ENCODE measurements at regions not wholly inside any gene's neighbourhood (a gene's known extent, or its start where the extent isn't known, plus 50 kb on each side); places are given as distances from the start of the nearest gene placed in this dataset.

DNA sequence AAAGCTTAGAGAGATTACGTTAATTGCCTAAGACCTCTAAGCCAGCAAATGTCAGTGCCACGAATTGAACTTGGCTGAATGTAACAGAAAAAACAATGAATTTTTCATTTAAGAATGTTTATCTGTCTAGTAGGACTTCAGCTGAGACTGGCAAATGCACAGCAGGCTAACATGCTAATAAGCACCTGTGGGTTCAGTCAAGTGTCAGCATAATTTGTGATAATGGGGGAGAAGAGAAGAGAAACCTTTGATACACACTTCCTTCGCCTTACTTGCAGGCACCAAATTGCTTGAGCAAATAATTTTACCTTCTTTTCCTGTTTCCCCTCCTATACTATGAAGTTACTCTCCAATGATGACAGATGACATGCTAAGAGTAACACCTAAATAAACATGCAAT lies 1136.5 kb upstream of the SORCS1 start:
- no peak for DNase-seq

DNA sequence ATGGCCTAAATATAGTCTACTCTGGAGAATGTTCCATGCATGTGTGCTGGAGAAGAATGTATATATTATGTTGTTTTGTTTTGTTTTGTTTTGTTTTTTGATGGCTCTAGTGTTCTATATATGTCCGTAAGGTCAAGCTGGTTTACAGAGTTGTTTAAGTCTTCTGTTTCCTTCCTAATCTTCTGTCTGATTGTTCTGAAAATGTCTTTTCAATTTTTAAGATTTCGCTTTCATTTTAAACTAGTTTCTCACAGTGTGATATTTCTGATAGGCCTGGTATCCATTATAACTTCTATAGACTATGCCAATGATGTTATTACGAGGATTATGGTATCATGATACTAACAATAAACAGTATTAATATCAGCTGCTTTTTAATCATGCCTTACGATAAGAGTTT lies 1126.3 kb upstream of the SORCS1 start:
- no peak for DNase-seq

DNA sequence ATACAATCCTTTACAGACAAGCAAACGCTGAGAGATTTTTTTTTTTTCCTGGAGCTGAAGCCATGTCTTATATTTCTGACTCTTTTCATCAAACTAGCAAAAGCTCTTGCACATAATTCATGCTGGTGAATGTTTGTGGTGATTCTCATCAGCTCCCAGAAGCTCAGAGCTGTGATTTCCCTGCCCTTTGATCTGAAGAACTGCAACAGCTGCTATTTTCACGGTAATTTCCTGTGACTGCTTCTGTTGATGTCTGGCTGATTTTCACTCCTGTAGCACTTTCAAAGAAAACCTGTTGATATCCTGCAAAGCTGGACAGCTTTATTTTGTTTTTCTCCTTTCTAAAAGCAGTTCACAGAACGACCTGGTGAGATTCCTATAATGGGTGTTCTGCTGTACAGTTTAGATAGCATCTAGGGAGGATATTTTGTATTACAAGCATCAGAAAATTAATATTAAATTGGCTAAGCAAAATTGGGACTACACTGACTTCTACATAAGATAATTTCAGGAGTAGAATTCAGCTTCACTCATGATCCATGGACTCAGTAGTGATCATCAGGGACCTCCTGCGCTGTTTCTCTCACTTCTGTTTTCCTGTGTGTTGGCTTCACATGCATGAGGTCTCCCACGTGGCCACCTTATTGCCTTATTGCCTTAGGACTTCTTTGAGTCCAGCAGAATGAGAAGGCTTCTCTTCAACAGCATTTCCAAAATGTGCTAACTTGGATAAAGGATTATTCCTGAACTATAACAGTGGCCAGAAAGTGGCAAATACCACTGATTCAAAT lies 1111.6 kb upstream of the SORCS1 start:
- DNase-seq, result no peak

DNA sequence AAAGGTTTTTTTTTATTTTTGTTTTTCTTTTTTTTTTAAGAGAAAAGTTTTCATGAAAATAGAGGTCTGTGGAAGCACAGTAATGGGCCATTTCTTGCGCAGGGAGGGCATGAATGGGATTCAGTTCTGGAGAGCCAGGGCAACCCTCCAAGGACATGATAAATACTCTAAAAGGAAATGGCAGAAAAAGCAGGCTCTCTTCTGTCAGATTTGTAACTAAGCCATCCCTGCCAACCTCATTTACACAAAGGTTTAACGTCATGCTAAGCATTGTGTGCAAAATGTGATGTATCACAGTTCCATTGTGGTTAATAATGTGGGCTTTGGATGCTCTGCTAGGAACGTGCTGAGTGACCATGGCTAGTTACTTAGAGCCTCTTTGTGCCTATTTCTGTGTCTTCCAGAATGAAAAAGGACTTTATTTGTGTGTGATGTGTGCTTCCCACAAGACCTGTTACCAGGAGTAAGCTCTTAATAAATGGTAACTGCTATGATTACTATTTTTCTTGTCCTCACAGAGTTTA lies 1095.9 kb upstream of the SORCS1 start:
- DNase-seq, result no peak

DNA sequence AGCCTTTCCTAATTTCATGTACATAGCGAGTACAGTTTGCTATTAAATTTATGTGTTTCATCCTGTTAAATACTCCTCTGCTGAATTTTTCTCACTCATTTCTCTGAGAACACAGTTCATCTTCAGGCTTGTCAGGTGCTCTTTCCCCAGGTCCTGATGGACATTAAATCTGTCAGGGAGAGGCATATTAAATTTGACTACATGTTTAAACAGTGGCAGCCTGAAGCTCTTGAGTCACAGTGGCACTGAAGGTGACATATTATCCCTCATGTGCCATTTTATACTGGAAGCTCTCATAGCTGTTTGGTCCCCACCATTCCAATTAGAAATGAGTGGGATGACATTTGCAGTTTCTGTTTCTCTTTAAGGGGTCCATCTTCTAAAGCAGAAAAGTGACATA lies 1089.6 kb upstream of the SORCS1 start:
- no peak for DNase-seq

DNA sequence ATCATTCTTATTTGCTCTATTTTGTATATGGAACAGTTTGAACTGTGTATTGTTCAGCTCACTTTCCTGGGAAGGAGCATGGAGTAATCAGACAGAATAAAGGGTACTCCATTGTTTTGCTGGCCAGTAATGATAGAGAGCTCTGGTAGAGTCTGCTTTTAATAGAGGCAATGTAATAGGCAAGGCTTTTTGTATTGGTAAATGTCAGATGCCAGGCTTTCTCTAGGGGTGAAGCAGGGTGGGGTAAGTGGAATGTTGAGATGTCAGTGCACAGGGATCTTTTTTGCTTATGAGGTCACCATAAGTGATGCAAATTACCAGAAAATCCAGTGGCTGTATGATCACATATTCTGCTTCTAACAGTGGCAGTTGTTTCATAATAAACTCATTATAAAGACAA lies 1088.3 kb upstream of the SORCS1 start:
- DNase-seq, result no peak

DNA sequence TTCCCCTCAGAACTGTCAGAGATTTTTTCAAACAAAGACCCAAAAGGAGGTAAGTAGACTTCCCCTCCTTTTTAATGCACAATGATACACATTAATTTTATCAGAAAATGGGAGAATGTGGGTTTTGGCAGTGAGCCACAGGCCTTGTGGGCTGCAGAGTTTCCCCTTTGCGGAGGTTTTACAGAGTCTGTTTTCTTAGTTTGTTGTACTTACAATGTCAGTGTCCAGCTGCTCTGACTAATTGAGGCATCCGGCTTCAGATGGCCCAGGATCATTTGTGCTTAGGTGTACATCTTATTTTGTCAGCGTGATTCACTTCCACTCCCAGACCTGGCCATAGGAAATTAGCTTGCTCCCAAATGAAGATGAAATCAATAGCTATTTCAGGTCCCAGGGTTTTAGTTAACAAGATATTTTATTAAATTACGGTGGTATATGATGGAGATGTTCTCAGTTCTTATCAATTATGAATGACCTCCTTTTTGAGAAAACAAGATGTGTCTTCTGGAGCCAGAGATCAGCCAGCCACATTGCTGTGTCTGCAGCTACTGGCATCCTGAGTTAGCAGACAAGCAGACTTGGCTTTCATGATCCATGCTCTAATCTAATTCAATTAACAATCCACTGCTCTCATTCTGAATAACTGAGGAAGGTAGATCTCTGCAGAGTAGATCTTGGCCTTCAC lies 1086.6 kb upstream of the SORCS1 start:
- no peak for DNase-seq

DNA sequence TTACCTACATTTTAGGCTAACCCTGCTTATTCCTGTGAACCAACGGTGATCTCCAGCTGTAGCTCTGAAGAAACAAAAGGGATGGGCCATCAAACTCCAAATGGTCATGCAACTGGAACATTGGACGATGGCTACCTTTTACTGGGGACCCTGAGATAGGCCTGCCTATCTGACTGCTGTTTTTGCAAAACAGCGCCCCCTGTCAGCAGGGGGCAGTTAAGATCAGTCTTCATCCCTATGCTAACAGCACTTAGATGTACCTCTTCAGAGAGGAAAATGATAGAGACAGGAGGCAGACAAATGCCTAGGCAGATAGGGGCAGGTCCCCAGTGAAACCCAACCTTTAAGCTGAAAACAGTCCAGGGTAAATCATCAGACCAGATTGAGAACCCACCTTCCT lies 1085.4 kb upstream of the SORCS1 start:
- no peak for DNase-seq

DNA sequence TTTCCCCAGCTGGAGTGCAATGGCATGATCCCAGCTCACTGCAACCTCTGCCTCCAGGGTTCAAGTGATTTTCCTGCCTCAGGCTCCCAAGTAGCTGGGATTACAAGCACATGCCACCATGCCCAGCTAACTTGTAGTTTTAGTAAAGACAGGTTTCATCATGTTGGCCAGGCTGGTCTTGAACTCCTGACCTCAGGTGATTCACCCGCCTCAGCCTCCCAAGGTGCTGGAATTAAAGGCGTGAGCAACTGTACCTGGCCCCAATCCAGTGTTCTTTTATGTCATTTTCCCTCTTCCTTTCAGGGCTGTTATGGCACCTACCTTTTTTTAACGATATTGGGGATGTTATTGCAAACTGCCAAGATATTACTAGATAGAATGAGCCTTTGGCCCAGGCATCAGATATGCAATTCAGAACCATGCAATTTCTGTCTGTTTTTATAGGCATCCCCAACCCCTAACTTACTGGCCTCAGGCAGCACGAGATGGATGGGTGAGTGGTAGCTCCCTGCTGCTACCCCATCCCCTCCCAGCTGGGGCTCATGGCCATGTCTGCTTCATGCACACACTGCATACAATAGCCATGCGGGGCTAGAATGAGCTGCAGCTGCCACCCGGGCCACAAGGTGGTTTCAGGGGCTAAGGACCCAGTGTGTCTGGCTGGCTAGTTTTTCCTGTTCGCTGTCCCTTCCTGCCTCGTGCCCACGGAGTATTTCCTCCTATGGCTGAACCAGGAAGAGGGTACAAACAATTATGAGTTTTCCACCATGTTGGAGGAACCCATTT lies 1080.1 kb upstream of the SORCS1 start:
- no peak for DNase-seq

DNA sequence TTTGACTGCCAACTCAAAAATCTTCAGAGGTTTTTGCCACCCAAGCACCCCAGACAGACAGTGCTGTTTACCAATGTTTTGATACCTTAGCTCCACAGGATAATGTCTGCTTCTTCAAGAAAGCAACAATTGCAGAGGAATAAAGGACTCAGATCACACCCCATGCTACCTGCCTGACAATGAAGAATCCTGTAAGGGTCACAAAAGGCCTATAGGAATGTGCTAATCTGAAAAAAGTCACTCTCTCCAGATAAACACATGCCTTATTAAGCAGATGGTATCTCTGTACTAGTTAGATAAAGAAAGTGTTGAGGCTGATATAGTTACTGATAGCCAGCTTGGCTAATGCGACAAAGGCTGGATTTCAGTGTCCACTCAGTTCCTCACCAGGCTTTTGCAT lies 1076.7 kb upstream of the SORCS1 start:
- DNase-seq, result no peak

DNA sequence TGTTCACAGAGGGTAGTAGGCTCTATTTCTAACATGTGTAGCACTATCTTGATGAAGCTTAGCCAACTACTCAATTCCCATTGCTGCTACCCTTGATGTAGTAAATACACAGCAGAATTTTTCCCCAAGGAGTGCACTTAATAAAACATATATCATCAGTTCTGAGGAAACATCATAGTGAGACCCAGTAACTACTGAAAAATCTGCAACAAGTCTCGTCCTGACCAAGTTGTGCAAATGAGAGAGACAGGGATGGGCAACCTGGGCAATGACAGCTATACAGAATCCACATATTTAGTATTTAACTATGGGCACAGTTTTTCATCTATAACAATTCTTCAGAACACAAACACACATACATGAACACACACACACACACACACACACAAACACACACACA lies 1073.8 kb upstream of the SORCS1 start:
- DNase-seq, result no peak

DNA sequence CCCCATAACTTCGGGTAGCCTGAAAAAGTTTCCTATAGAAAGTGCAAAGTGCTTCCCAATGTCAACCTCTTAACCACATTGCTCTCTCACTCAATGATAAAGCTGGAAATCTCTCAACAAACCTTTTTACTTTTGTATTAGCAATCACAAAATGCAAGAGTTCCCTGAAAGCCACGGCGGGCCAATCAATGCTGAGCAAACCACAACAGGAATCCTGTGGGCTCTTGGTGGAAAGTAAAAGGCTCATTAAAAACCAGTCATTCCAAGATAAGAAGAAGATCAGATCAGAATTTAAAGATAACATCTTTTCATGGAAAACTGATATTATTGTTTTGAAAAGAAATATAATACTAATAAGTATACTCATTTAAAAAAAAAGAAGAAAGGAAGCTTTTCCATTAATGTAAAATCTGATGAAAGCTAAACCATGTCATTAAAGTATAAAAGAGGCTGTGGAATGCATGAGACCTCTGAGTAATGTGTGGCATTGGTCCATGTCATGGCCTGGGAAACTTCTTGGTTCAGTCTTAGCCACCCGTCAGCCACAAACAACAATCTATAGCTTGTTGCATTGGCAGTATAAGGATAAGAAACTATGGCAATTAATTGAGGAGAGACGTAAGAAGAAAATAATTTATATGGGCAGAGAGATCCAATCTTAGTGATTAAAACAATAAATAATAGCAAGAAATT lies 1066.1 kb upstream of the SORCS1 start:
- no peak for DNase-seq

DNA sequence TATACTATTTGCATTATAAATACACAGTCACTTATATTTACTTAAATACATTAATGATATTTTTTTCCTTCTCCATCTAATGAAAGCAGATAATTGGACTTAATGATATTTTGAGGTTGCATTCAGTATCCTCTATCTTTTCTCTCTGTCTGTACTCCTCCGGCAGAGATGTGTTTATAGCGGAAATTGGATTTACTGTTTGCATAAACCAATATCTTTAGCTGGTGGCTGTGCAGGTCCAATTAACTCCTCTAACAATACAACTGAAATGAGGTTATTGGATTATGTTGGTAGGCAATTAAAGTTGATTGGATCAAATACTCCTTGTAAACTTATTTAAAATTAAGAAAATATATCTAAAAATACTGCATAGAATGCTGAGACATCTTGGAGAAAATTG lies 1044.2 kb upstream of the SORCS1 start:
- DNase-seq, result no peak

DNA sequence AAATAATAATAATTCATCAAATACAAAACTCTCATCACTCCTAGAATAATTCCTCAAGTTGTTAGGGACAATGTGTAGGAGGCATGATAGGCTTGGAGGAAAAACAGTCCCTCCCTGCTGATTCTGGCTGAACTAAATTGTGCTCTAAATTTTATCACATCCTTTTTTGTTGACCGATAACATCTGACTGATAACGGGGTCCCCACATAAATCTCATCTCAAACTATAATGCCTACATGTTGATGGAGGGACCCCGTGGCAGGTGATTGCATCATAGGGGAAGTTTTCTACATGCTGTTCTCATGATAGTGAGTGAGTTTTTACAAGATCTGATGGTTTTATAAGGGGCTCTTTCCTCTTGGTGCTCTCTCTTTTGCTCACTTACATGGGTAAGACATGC lies 1043.5 kb upstream of the SORCS1 start:
- DNase-seq, result no peak

DNA sequence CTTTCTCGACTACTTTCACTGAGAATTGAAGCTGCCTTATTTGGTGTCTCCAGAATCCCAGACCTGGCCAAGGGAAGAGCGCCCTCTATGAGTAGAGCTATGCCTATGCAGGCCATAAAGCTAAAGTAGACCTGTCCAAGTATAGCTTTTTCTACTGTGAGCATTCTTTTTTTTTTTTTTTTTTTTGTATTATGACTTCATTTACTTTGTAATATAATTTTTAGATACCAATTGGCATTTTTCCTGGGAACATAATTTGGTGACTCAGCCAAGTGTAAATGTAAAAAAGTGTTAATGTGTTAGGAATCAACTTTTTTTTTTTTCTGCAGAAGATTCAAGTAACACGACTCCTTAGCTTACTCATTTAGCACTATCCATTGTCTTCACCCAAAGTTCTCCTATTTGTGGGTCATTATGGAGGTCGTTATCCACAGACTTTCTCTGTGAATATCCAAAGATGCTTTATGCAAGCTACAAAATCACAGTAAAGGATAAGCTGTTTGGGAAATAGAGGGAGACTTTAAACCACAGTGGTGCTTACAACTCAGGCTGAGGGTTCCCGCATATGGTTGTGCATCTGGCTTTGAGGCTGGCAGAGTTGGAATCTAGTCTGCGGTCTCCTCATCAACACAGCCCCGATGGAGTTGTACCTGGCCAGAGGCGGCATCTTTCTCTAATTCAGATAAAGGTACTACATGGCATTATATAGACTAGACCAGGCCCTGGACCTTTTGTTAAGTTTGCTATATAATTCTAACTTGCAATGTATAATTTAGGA lies 1040.2 kb upstream of the SORCS1 start:
- DNase-seq, result no peak

DNA sequence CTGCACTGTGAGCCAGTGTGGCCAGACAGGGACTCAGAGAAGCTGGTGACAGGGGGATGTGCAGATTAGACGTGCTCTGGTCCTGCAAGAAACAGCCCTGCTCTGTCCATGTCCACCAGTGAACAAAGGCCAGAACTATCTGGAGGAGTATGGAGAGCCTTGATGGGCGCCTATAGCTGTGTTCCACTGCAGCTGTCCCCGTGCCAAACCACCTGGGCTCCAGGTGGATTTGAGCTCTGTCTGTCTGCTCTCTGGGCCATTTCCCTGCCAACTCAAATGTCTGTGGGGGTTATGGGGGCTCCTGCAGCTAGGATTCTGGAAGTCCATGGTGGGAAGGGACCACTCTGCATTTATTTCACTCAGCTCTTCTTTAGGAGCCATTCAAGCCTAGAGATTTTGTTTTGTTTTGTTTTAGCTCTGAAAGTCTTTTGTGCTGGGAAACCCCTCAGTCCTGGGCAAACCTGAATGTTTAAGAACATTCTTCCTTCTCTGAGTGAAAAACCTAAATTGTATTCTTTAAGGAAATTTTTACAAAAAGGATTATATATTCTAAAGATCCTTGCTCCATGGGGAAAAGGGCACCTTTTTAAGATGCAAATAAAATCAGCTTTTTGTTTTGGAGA lies 1039.5 kb upstream of the SORCS1 start:
- no peak for DNase-seq

DNA sequence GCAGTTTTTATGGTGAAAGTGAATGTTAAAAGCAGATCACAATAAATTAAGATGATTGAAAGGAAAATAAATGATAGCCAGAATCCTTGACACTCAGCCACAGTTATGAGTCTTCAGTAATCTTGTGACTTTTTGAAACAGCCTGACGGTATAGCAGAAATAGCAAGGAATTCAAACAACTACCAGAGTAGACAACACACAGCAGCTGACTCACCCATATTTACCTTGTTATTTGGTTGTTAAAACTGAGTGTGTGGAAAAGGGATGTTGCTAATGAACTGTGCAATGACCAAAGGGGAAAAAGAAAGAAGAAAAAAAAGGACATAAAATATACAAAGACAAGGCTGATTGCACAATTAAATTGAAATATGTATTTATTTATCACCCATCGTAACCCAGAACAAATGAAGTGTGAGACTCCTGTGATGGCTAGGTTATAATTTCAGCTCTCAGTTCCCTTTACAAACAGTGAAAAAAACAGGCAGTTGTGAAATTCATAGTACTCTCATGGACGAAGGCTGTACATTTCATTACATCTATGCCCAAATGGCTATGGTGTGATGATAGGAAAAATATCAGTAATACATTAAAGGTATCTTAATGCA lies 1023.0 kb upstream of the SORCS1 start:
- DNase-seq, result no peak

DNA sequence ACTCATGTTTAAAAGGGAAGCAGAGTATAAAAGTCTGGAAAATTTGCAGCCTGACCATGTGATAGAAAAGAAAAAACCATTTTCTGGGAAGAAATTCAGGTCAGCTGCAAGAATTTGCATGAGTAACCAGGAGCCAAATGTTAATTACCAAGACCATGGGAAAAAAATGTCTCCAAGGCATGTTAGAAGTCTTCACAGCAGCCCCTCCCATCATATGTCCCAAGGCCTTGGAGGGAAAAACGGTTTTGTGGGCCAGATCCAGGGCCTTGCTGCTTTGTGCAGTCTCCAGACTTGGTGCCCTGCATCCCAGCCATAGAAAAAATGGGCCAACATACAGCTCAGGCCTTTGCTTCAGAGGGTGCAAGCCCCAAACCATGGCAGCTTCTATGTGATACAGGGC lies 1019.6 kb upstream of the SORCS1 start:
- no peak for DNase-seq

DNA sequence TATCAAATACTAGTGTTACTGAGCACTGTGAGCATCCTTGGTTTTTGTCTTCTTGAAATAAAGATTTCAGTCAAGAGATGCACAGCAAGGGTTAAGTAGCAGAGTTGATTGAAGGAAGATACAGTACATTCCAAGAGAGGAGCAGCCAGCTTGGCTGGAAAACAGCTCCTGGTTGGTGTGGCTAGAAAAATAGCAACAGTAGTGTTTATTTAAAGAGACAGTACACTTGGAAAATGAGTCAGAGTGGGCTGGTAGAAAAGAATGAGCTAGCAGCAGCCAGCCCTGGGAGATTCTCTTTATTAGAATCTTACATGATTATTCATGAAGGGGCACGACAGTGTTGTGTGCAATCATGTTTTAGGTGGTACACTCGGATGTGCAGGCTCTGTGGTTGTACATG lies 1016.4 kb upstream of the SORCS1 start:
- no peak for DNase-seq

DNA sequence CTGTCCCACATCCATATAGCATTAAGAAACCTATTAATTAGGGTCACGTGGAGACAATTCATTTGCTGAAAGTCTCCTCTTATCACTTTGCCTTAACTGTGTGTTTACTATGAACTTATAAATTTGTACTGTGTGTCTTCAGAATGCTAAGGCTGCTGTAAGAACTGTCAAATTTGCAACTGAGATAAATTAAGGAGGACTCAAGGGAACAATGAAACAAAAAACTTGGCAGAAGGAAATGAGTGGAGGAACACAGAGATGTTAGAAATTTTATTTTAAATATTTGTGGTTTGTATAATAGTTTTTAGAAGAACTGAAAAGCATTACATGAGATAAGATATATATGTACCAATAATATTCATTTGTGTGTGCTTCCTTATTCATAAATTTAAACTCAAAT lies 1005.3 kb upstream of the SORCS1 start:
- DNase-seq, result no peak

DNA sequence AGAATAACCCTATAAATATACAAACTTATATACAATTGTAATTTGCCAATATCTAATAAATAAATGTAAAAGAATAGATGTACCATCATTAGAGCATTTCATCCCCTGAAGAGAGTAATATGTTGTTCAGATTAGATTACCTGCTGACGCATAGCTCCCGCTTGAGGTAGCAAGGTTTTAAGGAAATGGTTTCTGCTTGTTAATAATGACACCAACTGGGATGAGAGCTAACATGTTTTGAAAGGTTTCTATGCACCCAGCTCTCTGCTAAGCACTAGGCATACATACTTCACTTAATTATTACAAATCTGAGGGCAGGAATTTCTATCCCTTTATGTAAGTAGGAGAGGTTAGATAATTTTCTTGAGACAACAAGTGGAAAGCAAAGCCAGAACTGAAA lies 1003.3 kb upstream of the SORCS1 start:
- no peak for DNase-seq

Data from CD4-positive, alpha-beta T cell treated with Interleukin-21 for 1 hour (primary cell).